Ectodermal cell (in vitro differentiated cells): ENCODE measurements at regions not wholly inside any gene's neighbourhood (a gene's known extent, or its start where the extent isn't known, plus 50 kb on each side); places are given as distances from the start of the nearest gene placed in this dataset.

ENCODE experiments used
- H3K27ac ChIP-seq: 2 replicates; pipeline ENCODE4 v1.7.0; 2013; ENCODE audit warnings: mild to moderate bottlenecking, low read depth, low read length; ENCODE audit not compliant: insufficient read depth, poor library complexity, severe bottlenecking
- H3K27me3 ChIP-seq: 2 replicates; pipeline ENCODE4 v1.7.0; 2013; ENCODE audit warnings: mild to moderate bottlenecking, low read length; ENCODE audit not compliant: insufficient read depth, control insufficient read depth, poor library complexity, severe bottlenecking
- H3K36me3 ChIP-seq: one replicate; pipeline ENCODE4 v1.7.0; 2013; ENCODE audit warnings: low read length; ENCODE audit not compliant: control insufficient read depth, insufficient read depth
- H3K4me1 ChIP-seq: one replicate; pipeline ENCODE4 v1.7.0; 2013; ENCODE audit warnings: low read length; ENCODE audit not compliant: control insufficient read depth, insufficient read depth
- H3K4me3 ChIP-seq: 2 replicates; pipeline ENCODE4 v1.7.0; 2013; ENCODE audit warnings: low read depth, low read length, control low read depth; ENCODE audit not compliant: insufficient read depth
- H3K9me3 ChIP-seq: 2 replicates; pipeline ENCODE4 v1.7.0; 2013; ENCODE audit warnings: mild to moderate bottlenecking, low read length, moderate library complexity; ENCODE audit not compliant: control insufficient read depth
- WGBS, 2 experiments: methylation state at CpG; one replicate each; pipeline ENCODE4 v1.1.7; 2013; ENCODE audit warnings: missing lambda C conversion rate in 2 of 2; 5-methylcytosine and 5-hydroxymethylcytosine counted together

DNA sequence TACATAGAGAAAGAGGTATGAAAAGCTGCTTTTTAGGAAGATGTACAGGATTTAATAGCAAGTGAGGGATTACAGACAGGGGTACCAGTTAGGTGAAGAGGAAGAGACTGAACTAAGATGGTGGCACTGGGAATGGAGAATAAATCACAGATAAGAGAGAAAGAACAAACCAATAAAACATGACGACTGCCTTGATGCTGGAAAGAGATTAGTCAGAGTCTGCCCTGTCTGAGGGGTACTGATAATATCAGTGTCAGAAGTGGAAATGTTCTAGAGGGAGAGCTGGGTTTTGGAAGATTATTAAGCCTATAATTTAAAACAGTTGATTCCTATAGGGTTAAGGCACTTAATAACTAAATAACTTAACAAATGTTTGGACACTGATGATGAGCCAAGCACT, 77.7 kb downstream of the NR2F1 start:
- Histone ChIP-seq H3K4me3 (no peak overlapping the region), H3K27ac (no peak overlapping the region), H3K36me3 (no peaks in the 10 kb centered on the region), H3K4me1 (peaks cover 8% of the 10 kb centered on the region), H3K9me3 (no peaks in the 10 kb centered on the region), H3K27me3 (no peaks in the 10 kb centered on the region)
- 85 to 93% methylated on average over 1 of the region's 1 CpG for WGBS, 2 experiments

GRCh38 chr5:93658044-93658443, 75.0 kb downstream of the NR2F1 start:
- peaks cover 6% of the 10 kb centered on the region for H3K4me1 ChIP-seq
- no peaks in the 10 kb centered on the region for H3K36me3 ChIP-seq
- H3K9me3 ChIP-seq: no peaks in the 10 kb centered on the region
- no peak overlapping the region for H3K4me3 ChIP-seq
- no peak overlapping the region for H3K27ac ChIP-seq
- no peaks in the 10 kb centered on the region for H3K27me3 ChIP-seq

DNA sequence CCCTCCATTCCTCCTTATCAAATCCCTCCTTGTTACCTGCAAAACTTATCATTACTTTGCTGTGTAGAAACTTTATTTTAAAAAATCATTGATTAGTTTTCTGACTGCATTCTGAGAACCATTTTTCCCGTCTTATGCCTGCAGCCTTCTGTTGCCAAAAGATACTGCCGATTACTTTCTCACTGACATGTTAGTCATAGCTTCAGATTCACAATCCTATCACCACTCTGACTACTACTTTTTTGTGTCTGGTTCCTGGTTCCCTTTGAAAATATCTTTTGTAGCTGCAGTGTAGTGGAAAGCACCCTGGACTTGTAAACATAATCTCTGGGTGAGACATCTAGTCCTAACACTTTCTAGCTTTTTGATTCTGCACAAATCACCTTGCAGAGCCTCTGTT, 71.7 kb downstream of the NR2F1 start:
- Histone ChIP-seq H3K9me3 (no peaks in the 10 kb centered on the region), H3K4me3 (no peak overlapping the region)
- WGBS, 2 experiments: 90 to 93% methylated on average over 2 of the region's 2 CpGs

GRCh38 chr5:93653716-93654115, 70.7 kb downstream of the NR2F1 start:
- H3K9me3 ChIP-seq: no peaks in the 10 kb centered on the region
- no peaks in the 10 kb centered on the region for H3K36me3 ChIP-seq
- H3K27ac ChIP-seq: no peak overlapping the region
- H3K4me1 ChIP-seq: peaks cover 6% of the 10 kb centered on the region
- H3K4me3 ChIP-seq: no peak overlapping the region
- WGBS, 2 experiments: 89% methylated on average over 1 of the region's 1 CpG; no CpG with 5 or more reads in 1 of the 2 experiments
- H3K27me3 ChIP-seq: no peaks in the 10 kb centered on the region

More for the DNA sequence above, 71.7 kb downstream of the NR2F1 start:
- no peak overlapping the region for H3K27ac ChIP-seq
- peaks cover 6% of the 10 kb centered on the region for H3K4me1 ChIP-seq
- H3K36me3 ChIP-seq: no peaks in the 10 kb centered on the region
- no peaks in the 10 kb centered on the region for H3K27me3 ChIP-seq

GRCh38 chr5:93649234-93649900, 66.3 kb downstream of the NR2F1 start:
- no peaks in the 10 kb centered on the region for H3K4me1 ChIP-seq
- no peaks in the 10 kb centered on the region for H3K27me3 ChIP-seq
- no peaks in the 10 kb centered on the region for H3K9me3 ChIP-seq
- no peak overlapping the region for H3K4me3 ChIP-seq
- H3K36me3 ChIP-seq: no peaks in the 10 kb centered on the region
- H3K27ac ChIP-seq: no peak overlapping the region
- WGBS, 2 experiments: 72 to 81% methylated on average over 1 of the region's 1 CpG

DNA sequence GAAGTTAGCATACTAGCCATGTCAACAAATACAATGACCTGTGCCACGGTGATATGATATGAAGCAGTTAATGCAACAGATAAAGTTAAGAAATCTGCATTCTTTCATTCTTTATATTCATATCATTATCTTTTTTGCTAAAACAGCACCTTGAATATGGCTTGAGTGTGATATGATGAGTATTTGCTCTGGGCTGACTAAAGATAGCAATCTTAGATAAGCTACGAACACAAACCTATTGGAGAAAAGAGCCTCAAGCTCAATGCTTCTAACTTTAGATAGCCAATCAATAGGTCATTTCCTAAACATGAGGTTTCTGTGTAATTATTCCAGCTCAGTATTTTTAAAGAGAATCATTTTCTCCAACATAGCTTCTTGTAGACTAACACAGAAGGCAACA, 61.7 kb downstream of the NR2F1 start:
- Histone ChIP-seq H3K27me3 (no peaks in the 10 kb centered on the region), H3K9me3 (no peaks in the 10 kb centered on the region), H3K36me3 (no peaks in the 10 kb centered on the region), H3K4me1 (no peaks in the 10 kb centered on the region), H3K4me3 (no peak overlapping the region), H3K27ac (no peak overlapping the region)
- 91 to 100% methylated on average over 2 of the region's 2 CpGs for WGBS, 2 experiments
